ENCODE measurements at regions not wholly inside any gene's neighbourhood (a gene's known extent, or its start where the extent isn't known, plus 50 kb on each side); places are given as distances from the start of the nearest gene placed in this dataset.

- no peak for DNase-seq
Observed at GRCh38 chr3:72245183-72245811, 460.3 kb upstream of the PROK2 start.

- no peak for DNase-seq
Observed at GRCh38 chr3:72244396-72244795, 459.4 kb upstream of the PROK2 start.

GRCh38 chr3:72242326-72242725 is 457.4 kb upstream of the PROK2 start:
- no peak for DNase-seq

- no peak for DNase-seq
Observed at GRCh38 chr3:72241525-72241924, 456.6 kb upstream of the PROK2 start.

GRCh38 chr3:72240531-72240930 is 455.6 kb upstream of the PROK2 start:
- no peak for DNase-seq

GRCh38 chr3:72238801-72239200 is 453.9 kb upstream of the PROK2 start:
- DNase-seq: no peak

- DNase-seq: no peak
Observed at GRCh38 chr3:72238010-72238691, 453.2 kb upstream of the PROK2 start.

- no peak for DNase-seq
Observed at GRCh38 chr3:72237679-72238009, 452.7 kb upstream of the PROK2 start.

GRCh38 chr3:72234391-72234790 is 449.4 kb upstream of the PROK2 start:
- no peak for DNase-seq

- DNase-seq: no peak
Observed at GRCh38 chr3:72233571-72233970, 448.6 kb upstream of the PROK2 start.

GRCh38 chr3:72232777-72233176 is 447.8 kb upstream of the PROK2 start:
- DNase-seq: no peak

GRCh38 chr3:72232331-72232730 is 447.4 kb upstream of the PROK2 start:
- DNase-seq: no peak

- no peak for DNase-seq
Observed at GRCh38 chr3:72231439-72232196, 446.7 kb upstream of the PROK2 start.

GRCh38 chr3:72230774-72231379 is 445.9 kb upstream of the PROK2 start:
- DNase-seq: no peak

GRCh38 chr3:72229952-72230351 is 445.0 kb upstream of the PROK2 start:
- no peak for DNase-seq

GRCh38 chr3:72227486-72228070 is 442.6 kb upstream of the PROK2 start:
- no peak for DNase-seq

- DNase-seq: no peak
Observed at GRCh38 chr3:72224804-72225509, 440.0 kb upstream of the PROK2 start.

GRCh38 chr3:72223628-72224027 is 438.7 kb upstream of the PROK2 start:
- no peak for DNase-seq

GRCh38 chr3:72223116-72223515 is 438.2 kb upstream of the PROK2 start:
- DNase-seq: no peak

- no peak for DNase-seq
Observed at GRCh38 chr3:72222410-72222809, 437.5 kb upstream of the PROK2 start.

GRCh38 chr3:72220946-72221345 is 436.0 kb upstream of the PROK2 start:
- DNase-seq: no peak

- no peak for DNase-seq
Observed at GRCh38 chr3:72219752-72220151, 434.8 kb upstream of the PROK2 start.

- no peak for DNase-seq
Observed at GRCh38 chr3:72217570-72217969, 432.6 kb upstream of the PROK2 start.

All from activated CD4-positive, CD25-positive, alpha-beta regulatory T cell (primary cell).